Karpas-422 (cell line): ENCODE measurements at regions not wholly inside any gene's neighbourhood (a gene's known extent, or its start where the extent isn't known, plus 50 kb on each side); places are given as distances from the start of the nearest gene placed in this dataset.

ENCODE experiments used
- DNase-seq: peaks from one replicate; pipeline ENCODE4 v3.0.0-alpha.2; 2015
- H2AFZ ChIP-seq: fragments of 200-600 bp; sonication (generic); 2 replicates; pipeline ENCODE4 v1.6.1; 2014; ENCODE audit warnings: antibody characterized with exemption, low read length, mixed read lengths
- H3K27ac ChIP-seq: fragments of 200-600 bp; sonication (generic); 2 replicates; pipeline ENCODE4 v1.5.1; 2014; ENCODE audit warnings: mild to moderate bottlenecking, low read length, moderate library complexity
- H3K27me3 ChIP-seq: fragments of 200-600 bp; sonication (generic); 2 replicates; pipeline ENCODE4 v1.6.1; 2014; ENCODE audit warnings: low read length, mixed read lengths
- H3K36me3 ChIP-seq: fragments of 200-600 bp; sonication (generic); 2 replicates; pipeline ENCODE4 v1.6.1; 2014; ENCODE audit warnings: low read length, mixed read lengths; ENCODE audit not compliant: insufficient read depth
- H3K4me1 ChIP-seq: fragments of 200-600 bp; sonication (generic); 2 replicates; pipeline ENCODE4 v1.6.1; 2014; ENCODE audit warnings: mild to moderate bottlenecking, low read length, mixed read lengths
- H3K4me2 ChIP-seq: fragments of 200-600 bp; sonication (generic); 2 replicates; pipeline ENCODE4 v1.6.1; 2014; ENCODE audit warnings: low read length, low read depth, mild to moderate bottlenecking; ENCODE audit not compliant: poor library complexity, severe bottlenecking
- H3K4me3 ChIP-seq: fragments of 200-600 bp; sonication (generic); 2 replicates; pipeline ENCODE4 v1.5.1; 2014; ENCODE audit warnings: mild to moderate bottlenecking, antibody characterized with exemption, low read length, mixed read lengths
- H3K79me2 ChIP-seq: fragments of 200-600 bp; sonication (generic); 2 replicates; pipeline ENCODE4 v1.6.1; 2014; ENCODE audit warnings: mild to moderate bottlenecking, low read length, mixed read lengths
- H3K9ac ChIP-seq: fragments of 200-600 bp; sonication (generic); 2 replicates; pipeline ENCODE4 v1.6.0; 2014; ENCODE audit warnings: low read length
- H3K9me2 ChIP-seq: fragments of 200-600 bp; sonication (generic), shearing (Covaris generic); replicated peaks from 2 replicates; pipeline ENCODE4 v1.6.0; 2014; ENCODE audit warnings: mild to moderate bottlenecking, low read length, moderate library complexity; ENCODE audit not compliant: insufficient read depth
- H3K9me3 ChIP-seq: fragments of 300-700, 200-600 bp; sonication (generic); 2 replicates; pipeline ENCODE4 v1.6.1; 2014; ENCODE audit warnings: low read length, mixed read lengths
- H4K20me1 ChIP-seq: fragments of 200-600 bp; sonication (generic); 2 replicates; pipeline ENCODE4 v1.6.1; 2014; ENCODE audit warnings: mild to moderate bottlenecking, antibody characterized with exemption, low read length, low read depth; ENCODE audit not compliant: insufficient read depth

DNA sequence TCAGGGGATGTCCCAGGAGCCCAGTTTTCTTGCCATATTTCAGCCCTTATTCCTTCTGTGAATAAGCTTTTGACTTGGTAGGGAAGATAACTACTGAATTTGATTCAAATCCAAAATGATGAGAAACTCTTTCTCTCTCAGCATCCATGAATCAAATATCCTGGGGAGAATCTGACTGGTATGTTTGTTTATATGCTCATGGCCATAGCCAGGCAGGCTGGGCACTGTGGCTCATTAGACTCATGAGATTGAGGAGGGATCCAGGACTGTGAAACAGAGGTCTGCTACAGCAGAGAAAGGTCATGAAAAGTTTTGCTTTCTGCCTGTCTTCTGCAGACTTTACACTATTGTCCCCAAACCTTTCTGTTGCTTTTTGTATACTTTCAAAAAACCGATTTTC is 346.4 kb upstream of the ATP2B1 start:
- no peaks in the 10 kb centered on the region for H3K27me3 ChIP-seq
- no peak overlapping the region for H3K9ac ChIP-seq
- H3K9me3 ChIP-seq, result no peaks in the 10 kb centered on the region

GRCh38 chr12:90048918-90049317 is 340.3 kb upstream of the ATP2B1 start:
- no peaks in the 10 kb centered on the region for H4K20me1 ChIP-seq
- no peak overlapping the region for H3K9ac ChIP-seq
- H3K9me2 ChIP-seq, result no peaks in the 10 kb centered on the region

More for the DNA sequence above, 346.4 kb upstream of the ATP2B1 start:
- H3K4me2 ChIP-seq, result no peak overlapping the region
- no peaks in the 10 kb centered on the region for H4K20me1 ChIP-seq
- 0 out of 2 replicates have a peak, but pooled peaks cover 3% of the 10 kb centered on the region for H3K9me2 ChIP-seq
- DNase-seq, result no peak
- H3K36me3 ChIP-seq, result no peaks in the 10 kb centered on the region
- H3K4me1 ChIP-seq, result no peaks in the 10 kb centered on the region
- H3K27ac ChIP-seq, result no peak overlapping the region
- H2AFZ ChIP-seq, result no peak overlapping the region
- H3K79me2 ChIP-seq, result no peaks in the 10 kb centered on the region
- H3K4me3 ChIP-seq, result no peak overlapping the region

DNA sequence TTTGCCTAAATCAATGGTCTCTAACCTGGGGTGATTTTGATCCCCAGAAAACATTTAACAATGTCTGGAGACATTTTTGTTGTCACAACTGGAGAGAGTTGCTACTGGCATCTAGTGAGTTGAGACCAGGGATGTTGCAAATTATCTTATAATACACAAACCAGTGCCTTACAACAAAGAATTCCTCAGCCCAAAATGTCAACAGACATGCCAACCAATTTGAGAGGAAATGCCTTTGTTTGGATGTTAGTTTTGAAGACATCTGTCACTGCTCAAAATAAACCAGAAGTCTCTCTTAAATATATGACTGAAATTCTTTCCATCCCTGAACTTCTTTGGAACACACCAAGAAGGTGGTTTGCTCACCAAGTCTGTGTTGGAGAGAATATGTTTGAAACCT is 336.9 kb upstream of the ATP2B1 start:
- Histone ChIP-seq H3K36me3 (no peaks in the 10 kb centered on the region), H3K79me2 (no peaks in the 10 kb centered on the region), H3K27me3 (no peaks in the 10 kb centered on the region), H3K4me1 (no peaks in the 10 kb centered on the region), H4K20me1 (no peaks in the 10 kb centered on the region), H3K9me2 (no peaks in the 10 kb centered on the region), H3K4me3 (no peak overlapping the region), H3K4me2 (no peak overlapping the region), H3K9me3 (no peaks in the 10 kb centered on the region), H2AFZ (no peak overlapping the region), H3K27ac (no peak overlapping the region), H3K9ac (no peak overlapping the region)
- DNase-seq, result no peak

More at GRCh38 chr12:90048918-90049317, 340.3 kb upstream of the ATP2B1 start:
- Histone ChIP-seq H3K9me3 (no peaks in the 10 kb centered on the region), H3K4me3 (no peak overlapping the region), H3K4me2 (no peak overlapping the region), H3K27me3 (no peaks in the 10 kb centered on the region), H3K36me3 (no peaks in the 10 kb centered on the region), H3K79me2 (no peaks in the 10 kb centered on the region), H2AFZ (no peak overlapping the region), H3K27ac (no peak overlapping the region), H3K4me1 (no peaks in the 10 kb centered on the region)
- no peak for DNase-seq

- H3K36me3 ChIP-seq, result no peaks in the 10 kb centered on the region
- H3K79me2 ChIP-seq, result no peaks in the 10 kb centered on the region
- H3K4me3 ChIP-seq, result no peak overlapping the region
- H3K27ac ChIP-seq, result no peak overlapping the region
- H3K27me3 ChIP-seq, result no peaks in the 10 kb centered on the region
- H3K9me2 ChIP-seq, result no peaks in the 10 kb centered on the region
- no peaks in the 10 kb centered on the region for H3K4me1 ChIP-seq
- H2AFZ ChIP-seq, result no peak overlapping the region
- H3K4me2 ChIP-seq, result no peak overlapping the region
- no peak for DNase-seq
- no peak overlapping the region for H3K9ac ChIP-seq
- H3K9me3 ChIP-seq, result no peaks in the 10 kb centered on the region
- no peaks in the 10 kb centered on the region for H4K20me1 ChIP-seq
These were observed 335.4 kb upstream of the ATP2B1 start for GRCh38 chr12:90044069-90044468.

DNA sequence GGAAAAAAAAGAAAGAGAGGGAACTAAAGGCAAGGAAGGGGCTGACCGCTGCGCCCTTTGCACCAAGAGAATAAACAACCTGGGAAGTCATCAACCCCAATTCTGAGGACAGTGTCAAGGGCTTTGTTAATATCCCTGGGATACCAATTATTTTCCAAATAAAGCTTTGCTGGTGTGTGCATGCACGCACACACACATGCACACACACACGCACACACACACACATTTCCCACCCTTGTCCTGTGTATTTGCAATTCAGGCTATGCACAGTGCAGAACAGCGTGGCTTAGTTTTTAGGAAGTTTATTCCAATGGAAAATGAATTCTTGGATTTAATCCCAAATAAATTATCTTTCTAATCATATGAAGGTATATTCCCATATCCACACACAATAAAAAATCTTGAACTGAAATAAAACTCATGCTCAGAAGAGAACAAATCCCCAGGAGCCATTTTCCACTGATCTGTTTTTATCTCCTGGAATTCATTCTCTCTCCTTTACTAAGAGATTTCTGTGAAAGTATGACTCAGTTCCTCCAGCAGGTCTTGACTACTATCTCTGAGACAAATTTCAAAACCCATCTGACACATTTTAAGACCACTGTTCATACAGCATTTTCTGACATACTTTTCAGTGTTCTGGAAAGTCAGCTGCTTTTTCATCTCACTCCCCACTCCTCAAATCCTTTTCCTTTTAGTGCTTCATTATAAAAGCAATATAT is 334.4 kb upstream of the ATP2B1 start:
- no peaks in the 10 kb centered on the region for H3K9me2 ChIP-seq
- DNase-seq, result no peak
- H3K9me3 ChIP-seq, result no peaks in the 10 kb centered on the region
- H3K36me3 ChIP-seq, result no peaks in the 10 kb centered on the region
- H3K9ac ChIP-seq, result no peak overlapping the region
- H4K20me1 ChIP-seq, result no peaks in the 10 kb centered on the region
- no peak overlapping the region for H3K27ac ChIP-seq
- H3K4me2 ChIP-seq, result no peak overlapping the region
- no peaks in the 10 kb centered on the region for H3K27me3 ChIP-seq
- no peaks in the 10 kb centered on the region for H3K79me2 ChIP-seq
- no peak overlapping the region for H2AFZ ChIP-seq
- no peak overlapping the region for H3K4me3 ChIP-seq
- no peaks in the 10 kb centered on the region for H3K4me1 ChIP-seq

DNA sequence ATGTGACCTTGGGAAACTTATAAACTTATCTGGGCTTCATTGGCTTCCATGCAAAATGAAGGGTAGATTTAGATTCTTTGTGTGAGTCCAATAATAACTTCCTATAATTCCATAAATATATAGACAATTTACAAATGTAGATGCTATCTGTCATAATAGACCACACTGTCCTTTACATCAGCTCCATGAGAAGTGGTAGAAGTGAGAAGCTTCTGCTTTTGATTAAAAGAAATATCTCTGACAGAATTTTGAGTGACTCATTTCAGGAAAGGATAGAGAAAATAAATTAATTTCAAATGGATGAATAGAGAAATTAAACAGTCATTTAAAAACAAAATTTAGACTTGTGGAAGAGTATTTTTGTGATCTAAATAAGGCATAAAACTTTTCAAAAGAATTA is 329.7 kb upstream of the ATP2B1 start:
- Histone ChIP-seq H4K20me1 (no peaks in the 10 kb centered on the region), H3K79me2 (no peaks in the 10 kb centered on the region), H3K4me1 (no peaks in the 10 kb centered on the region), H2AFZ (no peak overlapping the region), H3K27me3 (no peaks in the 10 kb centered on the region), H3K36me3 (no peaks in the 10 kb centered on the region), H3K9me2 (no peaks in the 10 kb centered on the region), H3K9me3 (no peaks in the 10 kb centered on the region), H3K9ac (no peak overlapping the region), H3K4me2 (no peak overlapping the region), H3K4me3 (no peak overlapping the region), H3K27ac (no peak overlapping the region)
- no peak for DNase-seq

- Histone ChIP-seq H3K27me3 (no peaks in the 10 kb centered on the region), H3K36me3 (no peaks in the 10 kb centered on the region), H2AFZ (no peak overlapping the region), H3K79me2 (no peaks in the 10 kb centered on the region), H3K9ac (no peak overlapping the region), H3K4me3 (no peak overlapping the region), H3K27ac (no peak overlapping the region), H3K9me3 (no peaks in the 10 kb centered on the region), H3K9me2 (no peaks in the 10 kb centered on the region), H3K4me1 (no peaks in the 10 kb centered on the region), H3K4me2 (no peak overlapping the region), H4K20me1 (no peaks in the 10 kb centered on the region)
- DNase-seq, result no peak
These were observed 329.1 kb upstream of the ATP2B1 start for GRCh38 chr12:90037740-90038139.

- H3K27ac ChIP-seq, result no peak overlapping the region
- no peaks in the 10 kb centered on the region for H3K9me2 ChIP-seq
- no peak overlapping the region for H3K9ac ChIP-seq
- DNase-seq, result no peak
- H4K20me1 ChIP-seq, result no peaks in the 10 kb centered on the region
- no peaks in the 10 kb centered on the region for H3K36me3 ChIP-seq
- no peaks in the 10 kb centered on the region for H3K9me3 ChIP-seq
- H2AFZ ChIP-seq, result no peak overlapping the region
- H3K4me3 ChIP-seq, result no peak overlapping the region
- H3K4me2 ChIP-seq, result no peak overlapping the region
- no peaks in the 10 kb centered on the region for H3K27me3 ChIP-seq
- H3K79me2 ChIP-seq, result no peaks in the 10 kb centered on the region
- no peaks in the 10 kb centered on the region for H3K4me1 ChIP-seq
These were observed 328.0 kb upstream of the ATP2B1 start for GRCh38 chr12:90036637-90037036.
